Loucy (cell line): ENCODE measurements at regions not wholly inside any gene's neighbourhood (a gene's known extent, or its start where the extent isn't known, plus 50 kb on each side); places are given as distances from the start of the nearest gene placed in this dataset.

Experiments
- H2AFZ ChIP-seq: fragments of 200-600 bp; sonication (generic); 2 replicates; pipeline ENCODE4 v1.6.0; 2016; ENCODE audit warnings: antibody characterized with exemption, mild to moderate bottlenecking, low read length, moderate library complexity
- H3F3A ChIP-seq: fragments of 200-600 bp; 2 replicates; pipeline ENCODE4 v1.6.0; 2016; ENCODE audit warnings: antibody characterized with exemption, low read depth, mild to moderate bottlenecking
- H3K27me3 ChIP-seq: fragments of 200-600 bp; sonication (generic); 2 replicates; pipeline ENCODE4 v1.6.1; 2014; ENCODE audit warnings: low read length, mild to moderate bottlenecking; ENCODE audit not compliant: insufficient read depth, poor library complexity, severe bottlenecking
- H3K36me3 ChIP-seq: fragments of 200-600 bp; sonication (generic); 2 replicates; pipeline ENCODE4 v1.6.1; 2016; ENCODE audit warnings: low read length; ENCODE audit not compliant: insufficient read depth
- H3K4me1 ChIP-seq: fragments of 200-600 bp; sonication (generic); 2 replicates; pipeline ENCODE4 v1.5.1; 2014; ENCODE audit warnings: low read length, mild to moderate bottlenecking; ENCODE audit not compliant: insufficient read depth, poor library complexity, severe bottlenecking
- H3K4me2 ChIP-seq: fragments of 200-600 bp; sonication (generic); 2 replicates; pipeline ENCODE4 v1.6.0; 2014; ENCODE audit warnings: antibody characterized with exemption, low read length, low read depth, mild to moderate bottlenecking; ENCODE audit not compliant: poor library complexity, severe bottlenecking
- H3K4me3 ChIP-seq: fragments of 200-600 bp; sonication (generic); 2 replicates; pipeline ENCODE4 v1.5.1; 2014; ENCODE audit warnings: low read length, mild to moderate bottlenecking, mixed read lengths; ENCODE audit not compliant: poor library complexity, severe bottlenecking
- H3K79me2 ChIP-seq: fragments of 200-600 bp; sonication (generic); 2 replicates; pipeline ENCODE4 v1.6.1; 2014; ENCODE audit warnings: low read length; ENCODE audit not compliant: insufficient read depth
- H3K9ac ChIP-seq: fragments of 200-600 bp; sonication (generic); 2 replicates; pipeline ENCODE4 v1.6.0; 2014; ENCODE audit warnings: mild to moderate bottlenecking, low read depth, low read length, moderate library complexity; ENCODE audit not compliant: poor library complexity, severe bottlenecking
- H3K9me2 ChIP-seq: fragments of 200-600 bp; sonication (generic); replicated peaks from 2 replicates; pipeline ENCODE4 v1.6.1; 2016; ENCODE audit warnings: low read depth, low read length, mixed read lengths
- H3K9me3 ChIP-seq: fragments of 200-600 bp; sonication (generic); 2 replicates; pipeline ENCODE4 v1.6.1; 2014; ENCODE audit warnings: mild to moderate bottlenecking, antibody characterized with exemption, low read length, low read depth; ENCODE audit not compliant: insufficient read depth
- H4K20me1 ChIP-seq: fragments of 200-600 bp; sonication (generic); 2 replicates; pipeline ENCODE4 v1.6.0; 2014; ENCODE audit warnings: antibody characterized with exemption, low read length, mild to moderate bottlenecking; ENCODE audit not compliant: insufficient read depth, poor library complexity, severe bottlenecking
- EZH2phosphoT487 ChIP-seq: fragments of 200-600 bp; IDR thresholded peaks from 2 replicates; pipeline ENCODE4 v1.6.1; 2018; ENCODE audit warnings: antibody characterized with exemption, mild to moderate bottlenecking, moderate library complexity, borderline replicate concordance
- TF ChIP-seq, protein P1 (sequence below): fragments of 200-600 bp; sonication (generic); conservative IDR thresholded peaks from 2 replicates; pipeline ENCODE4 v1.5.1; 2014; ENCODE audit warnings: mild to moderate bottlenecking, antibody characterized with exemption, low read length

GRCh38 chr6:84860509-84860908 lies 96.1 kb upstream of the TBX18 start:
- Histone ChIP-seq H3K36me3 (no peaks in the 10 kb centered on the region), H2AFZ (no peak overlapping the region), H3K4me1 (no peaks in the 10 kb centered on the region), H3K27me3 (no peaks in the 10 kb centered on the region), H3K9me3 (0 out of 2 replicates have a peak, but pooled peaks cover 2% of the 10 kb centered on the region), H4K20me1 (no peaks in the 10 kb centered on the region), H3K4me2 (no peak overlapping the region), H3K9ac (no peak overlapping the region), H3K4me3 (no peak overlapping the region), H3K9me2 (no peaks in the 10 kb centered on the region), H3F3A (no peaks in the 10 kb centered on the region), H3K79me2 (no peaks in the 10 kb centered on the region)
- TF ChIP-seq, protein P1, sequence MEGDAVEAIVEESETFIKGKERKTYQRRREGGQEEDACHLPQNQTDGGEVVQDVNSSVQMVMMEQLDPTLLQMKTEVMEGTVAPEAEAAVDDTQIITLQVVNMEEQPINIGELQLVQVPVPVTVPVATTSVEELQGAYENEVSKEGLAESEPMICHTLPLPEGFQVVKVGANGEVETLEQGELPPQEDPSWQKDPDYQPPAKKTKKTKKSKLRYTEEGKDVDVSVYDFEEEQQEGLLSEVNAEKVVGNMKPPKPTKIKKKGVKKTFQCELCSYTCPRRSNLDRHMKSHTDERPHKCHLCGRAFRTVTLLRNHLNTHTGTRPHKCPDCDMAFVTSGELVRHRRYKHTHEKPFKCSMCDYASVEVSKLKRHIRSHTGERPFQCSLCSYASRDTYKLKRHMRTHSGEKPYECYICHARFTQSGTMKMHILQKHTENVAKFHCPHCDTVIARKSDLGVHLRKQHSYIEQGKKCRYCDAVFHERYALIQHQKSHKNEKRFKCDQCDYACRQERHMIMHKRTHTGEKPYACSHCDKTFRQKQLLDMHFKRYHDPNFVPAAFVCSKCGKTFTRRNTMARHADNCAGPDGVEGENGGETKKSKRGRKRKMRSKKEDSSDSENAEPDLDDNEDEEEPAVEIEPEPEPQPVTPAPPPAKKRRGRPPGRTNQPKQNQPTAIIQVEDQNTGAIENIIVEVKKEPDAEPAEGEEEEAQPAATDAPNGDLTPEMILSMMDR: no peak
- TF ChIP-seq EZH2phosphoT487: no peak

GRCh38 chr6:84854811-84855400 lies 90.5 kb upstream of the TBX18 start:
- no peaks in the 10 kb centered on the region for H3K9me3 ChIP-seq
- H3F3A ChIP-seq: no peaks in the 10 kb centered on the region
- H3K79me2 ChIP-seq: no peaks in the 10 kb centered on the region
- no peak overlapping the region for H3K4me2 ChIP-seq
- no peaks in the 10 kb centered on the region for H3K36me3 ChIP-seq
- no peaks in the 10 kb centered on the region for H3K27me3 ChIP-seq
- H3K9me2 ChIP-seq: no peaks in the 10 kb centered on the region
- H2AFZ ChIP-seq: no peak overlapping the region
- H3K4me1 ChIP-seq: peaks cover 6% of the 10 kb centered on the region
- H3K9ac ChIP-seq: no peak overlapping the region
- no peaks in the 10 kb centered on the region for H4K20me1 ChIP-seq
- H3K4me3 ChIP-seq: no peak overlapping the region
- TF ChIP-seq EZH2phosphoT487: no peak
- TF ChIP-seq, protein P1: no peak

- no peaks in the 10 kb centered on the region for H3K79me2 ChIP-seq
- TF ChIP-seq EZH2phosphoT487: no peak
- TF ChIP-seq, protein P1: no peak
- no peaks in the 10 kb centered on the region for H3K36me3 ChIP-seq
- no peaks in the 10 kb centered on the region for H3K9me3 ChIP-seq
- H2AFZ ChIP-seq: peak overlapping the region; percentile 75
- H3K9me2 ChIP-seq: no peaks in the 10 kb centered on the region
- H3K4me2 ChIP-seq: peak overlapping the region; percentile 44
- peaks cover 6% of the 10 kb centered on the region for H3K4me1 ChIP-seq
- H4K20me1 ChIP-seq: no peaks in the 10 kb centered on the region
- H3K4me3 ChIP-seq: no peak overlapping the region
- no peaks in the 10 kb centered on the region for H3K27me3 ChIP-seq
- H3F3A ChIP-seq: no peaks in the 10 kb centered on the region
- no peak overlapping the region for H3K9ac ChIP-seq
These were observed 89.5 kb upstream of the TBX18 start for GRCh38 chr6:84853901-84854300.
